CD4-positive, alpha-beta T cell treated with Interleukin-12 subunit alpha and Interleukin-12 subunit beta, for 1 hour (primary cell): ENCODE measurements at regions not wholly inside any gene's neighbourhood (a gene's known extent, or its start where the extent isn't known, plus 50 kb on each side); places are given as distances from the start of the nearest gene placed in this dataset.
A peak's percentile ranks its signal among the peaks of the same experiment; 100 is the strongest.

ENCODE experiments used
- DNase-seq: peaks from one replicate; pipeline ENCODE4 v3.0.0-alpha.2; 2020

GRCh38 chr6:167049275-167049674, 50.1 kb downstream of the CEP43 start:
- DNase-seq = no peak

GRCh38 chr6:167050903-167051302, 51.7 kb downstream of the CEP43 start:
- no peak for DNase-seq

- peak; percentile 21 for DNase-seq
Observed at GRCh38 chr6:167053895-167054530, 54.8 kb downstream of the CEP43 start.

GRCh38 chr6:167054987-167055386, 55.8 kb downstream of the CEP43 start:
- DNase-seq = no peak

- DNase-seq = peak; percentile 63
Observed at GRCh38 chr6:167056370-167056769, 57.2 kb downstream of the CEP43 start.

- DNase-seq = no peak
Observed at GRCh38 chr6:167058261-167058660, 59.1 kb downstream of the CEP43 start.
